WTC11 (cell line): ENCODE measurements at regions not wholly inside any gene's neighbourhood (a gene's known extent, or its start where the extent isn't known, plus 50 kb on each side); places are given as distances from the start of the nearest gene placed in this dataset.

Experiments
- ATAC-seq: fragments of 200-7000 bp; cut with Tn5 transposase; 2 replicates; pipeline ENCODE4 v1.10.0; 2021; ENCODE audit warnings: mild to moderate bottlenecking, moderate library complexity
- CTCF ChIA-PET: fragments of 300-600 bp; sonication (Branson Sonifier 250); formaldehyde crosslinking; loops from one replicate; lab custom pipeline; 2021; ENCODE audit warnings: antibody characterized with exemption; lab: Charles Lee
- POLR2A ChIA-PET: fragments of 350-600 bp; sonication (Branson Sonifier 250); formaldehyde crosslinking; loops from one replicate; lab custom pipeline; 2021; ENCODE audit warnings: antibody characterized with exemption; lab: Charles Lee
- DNase-seq: peaks from one replicate; pipeline ENCODE4 v3.0.0; 2021; ENCODE audit warnings: low spot score
- H3K27ac Mint-ChIP-seq: 2 replicates; pipeline ENCODE4 v1.8.0; 2021; ENCODE audit warnings: mixed read lengths
- H3K27me3 Mint-ChIP-seq: 2 replicates; pipeline ENCODE4 v1.8.0; 2021; ENCODE audit warnings: low read depth, mild to moderate bottlenecking, moderate library complexity, mixed read lengths
- H3K36me3 Mint-ChIP-seq: 2 replicates; pipeline ENCODE4 v1.8.0; 2021; ENCODE audit warnings: mixed read lengths
- H3K4me1 Mint-ChIP-seq: 2 replicates; pipeline ENCODE4 v1.8.0; 2022; ENCODE audit warnings: mixed read lengths
- H3K4me3 Mint-ChIP-seq: 2 replicates; pipeline ENCODE4 v1.8.0; 2021; ENCODE audit warnings: mild to moderate bottlenecking, moderate library complexity, mixed read lengths
- H3K9me3 Mint-ChIP-seq: 2 replicates; pipeline ENCODE4 v1.8.0; 2021; ENCODE audit warnings: mixed read lengths
- CBFB ChIP-seq: sonication (generic); formaldehyde crosslinking; IDR thresholded peaks from 2 replicates; pipeline ENCODE4 v1.8.1; 2022; ENCODE audit warnings: mild to moderate bottlenecking, low read depth, missing genetic modification reagents
- ELF4 ChIP-seq: sonication (generic); formaldehyde crosslinking; IDR thresholded peaks from 2 replicates; pipeline ENCODE4 v1.8.1; 2022; ENCODE audit warnings: low read depth, mild to moderate bottlenecking, moderate library complexity, missing genetic modification reagents
- ETV6 ChIP-seq: sonication (generic); formaldehyde crosslinking; IDR thresholded peaks from 2 replicates; pipeline ENCODE4 v1.8.1; 2022; ENCODE audit warnings: mild to moderate bottlenecking, missing genetic modification reagents
- FOXJ3 ChIP-seq: sonication (generic); formaldehyde crosslinking; IDR thresholded peaks from 2 replicates; pipeline ENCODE4 v1.9.0; 2021; ENCODE audit warnings: missing genetic modification reagents, mild to moderate bottlenecking, borderline replicate concordance
- GABPB1 ChIP-seq: sonication (generic); formaldehyde crosslinking; IDR thresholded peaks from 2 replicates; pipeline ENCODE4 v1.8.1; 2023; ENCODE audit warnings: mild to moderate bottlenecking, missing genetic modification reagents
- NFE2L1 ChIP-seq: sonication (generic); formaldehyde crosslinking; IDR thresholded peaks from 2 replicates; pipeline ENCODE4 v1.8.1; 2023; ENCODE audit warnings: missing genetic modification reagents
- NR1H2 ChIP-seq: sonication (generic); formaldehyde crosslinking; IDR thresholded peaks from 2 replicates; pipeline ENCODE4 v1.9.0; 2021; ENCODE audit warnings: mild to moderate bottlenecking, moderate library complexity, missing genetic modification reagents
- RELA ChIP-seq: sonication (generic); formaldehyde crosslinking; IDR thresholded peaks from 2 replicates; pipeline ENCODE4 v1.8.1; 2022; ENCODE audit warnings: missing genetic modification reagents, mild to moderate bottlenecking, borderline replicate concordance
- RORB ChIP-seq: fragments of 250-450 bp; sonication (Bioruptor Pico); IDR thresholded peaks from 2 replicates; pipeline ENCODE4 v1.9.0; 2021; ENCODE audit warnings: mild to moderate bottlenecking
- SMAD3 ChIP-seq: sonication (generic); formaldehyde crosslinking; IDR thresholded peaks from 2 replicates; pipeline ENCODE4 v1.8.0; 2022; ENCODE audit warnings: missing genetic modification reagents, mild to moderate bottlenecking, borderline replicate concordance
- SMAD4 ChIP-seq: sonication (generic); formaldehyde crosslinking; IDR thresholded peaks from 2 replicates; pipeline ENCODE4 v1.8.0; 2022; ENCODE audit warnings: mild to moderate bottlenecking, missing genetic modification reagents
- TCF7 ChIP-seq: sonication (generic); formaldehyde crosslinking; IDR thresholded peaks from 2 replicates; pipeline ENCODE4 v1.8.0; 2022; ENCODE audit warnings: mild to moderate bottlenecking, low read depth, missing genetic modification reagents, moderate library complexity
- TEAD4 ChIP-seq: sonication (generic); formaldehyde crosslinking; IDR thresholded peaks from 2 replicates; pipeline ENCODE4 v1.8.0; 2022; ENCODE audit warnings: mild to moderate bottlenecking, missing genetic modification reagents
- TP53 ChIP-seq: sonication (generic); formaldehyde crosslinking; IDR thresholded peaks from 2 replicates; pipeline ENCODE4 v1.8.1; 2023; ENCODE audit warnings: mild to moderate bottlenecking, missing genetic modification reagents
- ZNF138 ChIP-seq: sonication (generic); formaldehyde crosslinking; conservative IDR thresholded peaks from 2 replicates; pipeline ENCODE4 v1.8.1; 2022; ENCODE audit warnings: mild to moderate bottlenecking, moderate library complexity, missing genetic modification reagents
- ZNF232 ChIP-seq: sonication (generic); formaldehyde crosslinking; IDR thresholded peaks from 2 replicates; pipeline ENCODE4 v1.8.0; 2022; ENCODE audit warnings: mild to moderate bottlenecking, missing genetic modification reagents
- ZNF423 ChIP-seq: fragments of 250-450 bp; sonication (Bioruptor Pico); IDR thresholded peaks from 2 replicates; pipeline ENCODE4 v2.1.2; 2022; ENCODE audit warnings: mild to moderate bottlenecking, moderate library complexity
- ZNF671 ChIP-seq: fragments of 250-450 bp; sonication (Bioruptor Pico); IDR thresholded peaks from 2 replicates; pipeline ENCODE4 v1.8.0; 2021; ENCODE audit warnings: mild to moderate bottlenecking
- TF ChIP-seq, protein P1 (sequence below): sonication (generic); formaldehyde crosslinking; IDR thresholded peaks from 2 replicates; pipeline ENCODE4 v1.8.0; 2023; ENCODE audit warnings: missing genetic modification reagents, mild to moderate bottlenecking, borderline replicate concordance
- TF ChIP-seq, protein P2 (sequence below): fragments of 250-450 bp; sonication (Bioruptor Pico); IDR thresholded peaks from 2 replicates; pipeline ENCODE4 v2.1.2; 2022; ENCODE audit warnings: mild to moderate bottlenecking, moderate library complexity
- TF ChIP-seq, protein P3 (sequence below): sonication (generic); formaldehyde crosslinking; IDR thresholded peaks from 2 replicates; pipeline ENCODE4 v1.8.1; 2022; ENCODE audit warnings: low read depth, missing genetic modification reagents, borderline replicate concordance
- TF ChIP-seq, protein P4 (sequence below): sonication (generic); formaldehyde crosslinking; IDR thresholded peaks from 2 replicates; pipeline ENCODE4 v1.8.1; 2022; ENCODE audit warnings: mild to moderate bottlenecking, moderate library complexity, missing genetic modification reagents
- TF ChIP-seq, protein P5 (sequence below): fragments of 200-600 bp; IDR thresholded peaks from 2 replicates; pipeline ENCODE4 v1.8.0; 2022; ENCODE audit warnings: antibody characterized with exemption
- TF ChIP-seq, protein P6 (sequence below): sonication (generic); formaldehyde crosslinking; IDR thresholded peaks from 2 replicates; pipeline ENCODE4 v1.8.0; 2022; ENCODE audit warnings: mild to moderate bottlenecking, missing genetic modification reagents

DNA sequence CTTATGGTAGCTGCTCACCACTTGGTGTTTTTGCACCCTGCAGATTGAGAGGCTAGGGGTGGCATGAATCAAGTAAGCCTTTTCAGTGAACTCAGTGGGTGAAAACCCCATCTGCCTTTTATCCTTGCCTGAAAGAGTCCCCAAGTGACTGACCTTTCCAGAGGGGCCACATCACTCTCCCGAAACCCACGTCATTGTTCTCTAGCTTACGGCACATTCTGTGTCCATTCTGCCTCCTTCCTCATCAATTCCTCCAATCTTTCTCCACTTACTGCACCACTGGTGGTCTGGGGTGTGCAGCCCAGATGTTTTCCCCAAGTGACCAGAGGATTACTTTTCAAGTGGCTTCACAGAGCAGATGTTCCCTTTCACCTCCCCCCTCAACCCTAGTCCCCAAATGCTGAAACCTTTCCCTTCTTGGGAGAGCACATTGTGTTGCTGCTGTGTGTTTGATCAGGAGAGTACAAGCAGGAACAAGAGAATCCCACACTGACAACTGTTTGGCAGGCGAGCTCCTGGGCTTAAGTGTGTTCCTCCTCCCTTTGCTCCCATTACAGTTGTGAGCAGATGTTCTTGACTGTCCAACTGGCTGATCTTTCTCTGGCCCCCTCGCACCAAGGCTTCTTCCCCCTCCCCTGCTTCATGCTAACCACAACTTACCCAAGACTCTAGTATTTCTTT, 138.0 kb upstream of the IGF1 start (continued):
- TF ChIP-seq, protein P1, sequence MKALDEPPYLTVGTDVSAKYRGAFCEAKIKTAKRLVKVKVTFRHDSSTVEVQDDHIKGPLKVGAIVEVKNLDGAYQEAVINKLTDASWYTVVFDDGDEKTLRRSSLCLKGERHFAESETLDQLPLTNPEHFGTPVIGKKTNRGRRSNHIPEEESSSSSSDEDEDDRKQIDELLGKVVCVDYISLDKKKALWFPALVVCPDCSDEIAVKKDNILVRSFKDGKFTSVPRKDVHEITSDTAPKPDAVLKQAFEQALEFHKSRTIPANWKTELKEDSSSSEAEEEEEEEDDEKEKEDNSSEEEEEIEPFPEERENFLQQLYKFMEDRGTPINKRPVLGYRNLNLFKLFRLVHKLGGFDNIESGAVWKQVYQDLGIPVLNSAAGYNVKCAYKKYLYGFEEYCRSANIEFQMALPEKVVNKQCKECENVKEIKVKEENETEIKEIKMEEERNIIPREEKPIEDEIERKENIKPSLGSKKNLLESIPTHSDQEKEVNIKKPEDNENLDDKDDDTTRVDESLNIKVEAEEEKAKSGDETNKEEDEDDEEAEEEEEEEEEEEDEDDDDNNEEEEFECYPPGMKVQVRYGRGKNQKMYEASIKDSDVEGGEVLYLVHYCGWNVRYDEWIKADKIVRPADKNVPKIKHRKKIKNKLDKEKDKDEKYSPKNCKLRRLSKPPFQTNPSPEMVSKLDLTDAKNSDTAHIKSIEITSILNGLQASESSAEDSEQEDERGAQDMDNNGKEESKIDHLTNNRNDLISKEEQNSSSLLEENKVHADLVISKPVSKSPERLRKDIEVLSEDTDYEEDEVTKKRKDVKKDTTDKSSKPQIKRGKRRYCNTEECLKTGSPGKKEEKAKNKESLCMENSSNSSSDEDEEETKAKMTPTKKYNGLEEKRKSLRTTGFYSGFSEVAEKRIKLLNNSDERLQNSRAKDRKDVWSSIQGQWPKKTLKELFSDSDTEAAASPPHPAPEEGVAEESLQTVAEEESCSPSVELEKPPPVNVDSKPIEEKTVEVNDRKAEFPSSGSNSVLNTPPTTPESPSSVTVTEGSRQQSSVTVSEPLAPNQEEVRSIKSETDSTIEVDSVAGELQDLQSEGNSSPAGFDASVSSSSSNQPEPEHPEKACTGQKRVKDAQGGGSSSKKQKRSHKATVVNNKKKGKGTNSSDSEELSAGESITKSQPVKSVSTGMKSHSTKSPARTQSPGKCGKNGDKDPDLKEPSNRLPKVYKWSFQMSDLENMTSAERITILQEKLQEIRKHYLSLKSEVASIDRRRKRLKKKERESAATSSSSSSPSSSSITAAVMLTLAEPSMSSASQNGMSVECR (CRISPR knock-in tag), result no peak
- TF ChIP-seq, protein P2, sequence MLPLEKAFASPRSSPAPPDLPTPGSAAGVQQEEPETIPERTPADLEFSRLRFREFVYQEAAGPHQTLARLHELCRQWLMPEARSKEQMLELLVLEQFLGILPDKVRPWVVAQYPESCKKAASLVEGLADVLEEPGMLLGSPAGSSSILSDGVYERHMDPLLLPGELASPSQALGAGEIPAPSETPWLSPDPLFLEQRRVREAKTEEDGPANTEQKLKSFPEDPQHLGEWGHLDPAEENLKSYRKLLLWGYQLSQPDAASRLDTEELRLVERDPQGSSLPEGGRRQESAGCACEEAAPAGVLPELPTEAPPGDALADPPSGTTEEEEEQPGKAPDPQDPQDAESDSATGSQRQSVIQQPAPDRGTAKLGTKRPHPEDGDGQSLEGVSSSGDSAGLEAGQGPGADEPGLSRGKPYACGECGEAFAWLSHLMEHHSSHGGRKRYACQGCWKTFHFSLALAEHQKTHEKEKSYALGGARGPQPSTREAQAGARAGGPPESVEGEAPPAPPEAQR (CRISPR knock-in tag), result no peak
- TF ChIP-seq ZNF423 (CRISPR knock-in tag) (no peak), GABPB1 (CRISPR knock-in tag) (no peak)
- TF ChIP-seq, protein P3, sequence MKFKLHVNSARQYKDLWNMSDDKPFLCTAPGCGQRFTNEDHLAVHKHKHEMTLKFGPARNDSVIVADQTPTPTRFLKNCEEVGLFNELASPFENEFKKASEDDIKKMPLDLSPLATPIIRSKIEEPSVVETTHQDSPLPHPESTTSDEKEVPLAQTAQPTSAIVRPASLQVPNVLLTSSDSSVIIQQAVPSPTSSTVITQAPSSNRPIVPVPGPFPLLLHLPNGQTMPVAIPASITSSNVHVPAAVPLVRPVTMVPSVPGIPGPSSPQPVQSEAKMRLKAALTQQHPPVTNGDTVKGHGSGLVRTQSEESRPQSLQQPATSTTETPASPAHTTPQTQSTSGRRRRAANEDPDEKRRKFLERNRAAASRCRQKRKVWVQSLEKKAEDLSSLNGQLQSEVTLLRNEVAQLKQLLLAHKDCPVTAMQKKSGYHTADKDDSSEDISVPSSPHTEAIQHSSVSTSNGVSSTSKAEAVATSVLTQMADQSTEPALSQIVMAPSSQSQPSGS, result no peak
- TF ChIP-seq, all 79 proteins: peak for 0

DNA sequence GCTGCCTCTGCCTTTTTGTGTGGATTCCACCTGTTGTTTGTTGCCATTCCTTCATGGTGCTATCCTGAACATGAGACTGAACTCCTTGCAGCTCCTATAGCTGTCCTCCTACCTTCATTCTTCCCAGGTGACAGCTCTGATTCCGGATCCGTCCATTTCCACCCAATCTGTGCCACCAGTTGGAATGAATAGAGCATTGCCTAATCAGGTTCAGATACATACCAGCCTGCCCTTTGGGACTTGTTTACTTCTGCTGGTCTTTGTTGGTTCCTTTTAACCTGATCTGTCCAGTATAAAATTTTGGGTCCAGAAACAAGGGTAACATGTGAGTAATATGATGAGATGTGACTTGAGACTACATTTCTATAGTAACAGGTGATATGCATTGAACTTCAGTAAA, 136.3 kb upstream of the IGF1 start:
- Mint-ChIP-seq H3K4me1 (peaks cover 21% of the 10 kb centered on the region), H3K9me3 (peaks cover 30% of the 10 kb centered on the region), H3K36me3 (no peaks in the 10 kb centered on the region), H3K27ac (no peak overlapping the region), H3K27me3 (no peaks in the 10 kb centered on the region), H3K4me3 (no peak overlapping the region)
- DNase-seq (no peak), ATAC-seq (no peak)
- no peak for TF ChIP-seq ELF4 (CRISPR knock-in tag)
- no peak for TF ChIP-seq RORB
- TF ChIP-seq RELA (CRISPR knock-in tag), result no peak
- no peak for TF ChIP-seq SMAD3 (CRISPR knock-in tag)
- no peak for TF ChIP-seq FOXJ3
- TF ChIP-seq SMAD4 (CRISPR knock-in tag), result no peak
- TF ChIP-seq TCF7, result no peak
- TF ChIP-seq, protein P4, sequence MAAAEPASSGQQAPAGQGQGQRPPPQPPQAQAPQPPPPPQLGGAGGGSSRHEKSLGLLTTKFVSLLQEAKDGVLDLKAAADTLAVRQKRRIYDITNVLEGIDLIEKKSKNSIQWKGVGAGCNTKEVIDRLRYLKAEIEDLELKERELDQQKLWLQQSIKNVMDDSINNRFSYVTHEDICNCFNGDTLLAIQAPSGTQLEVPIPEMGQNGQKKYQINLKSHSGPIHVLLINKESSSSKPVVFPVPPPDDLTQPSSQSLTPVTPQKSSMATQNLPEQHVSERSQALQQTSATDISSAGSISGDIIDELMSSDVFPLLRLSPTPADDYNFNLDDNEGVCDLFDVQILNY (CRISPR knock-in tag), result no peak
- no peak for TF ChIP-seq ZNF138
- no peak for TF ChIP-seq ZNF232 (CRISPR knock-in tag)
- TF ChIP-seq CBFB (CRISPR knock-in tag), result no peak
- no peak for TF ChIP-seq ETV6 (CRISPR knock-in tag)
- no peak for TF ChIP-seq ZNF671
- TF ChIP-seq, protein P5, sequence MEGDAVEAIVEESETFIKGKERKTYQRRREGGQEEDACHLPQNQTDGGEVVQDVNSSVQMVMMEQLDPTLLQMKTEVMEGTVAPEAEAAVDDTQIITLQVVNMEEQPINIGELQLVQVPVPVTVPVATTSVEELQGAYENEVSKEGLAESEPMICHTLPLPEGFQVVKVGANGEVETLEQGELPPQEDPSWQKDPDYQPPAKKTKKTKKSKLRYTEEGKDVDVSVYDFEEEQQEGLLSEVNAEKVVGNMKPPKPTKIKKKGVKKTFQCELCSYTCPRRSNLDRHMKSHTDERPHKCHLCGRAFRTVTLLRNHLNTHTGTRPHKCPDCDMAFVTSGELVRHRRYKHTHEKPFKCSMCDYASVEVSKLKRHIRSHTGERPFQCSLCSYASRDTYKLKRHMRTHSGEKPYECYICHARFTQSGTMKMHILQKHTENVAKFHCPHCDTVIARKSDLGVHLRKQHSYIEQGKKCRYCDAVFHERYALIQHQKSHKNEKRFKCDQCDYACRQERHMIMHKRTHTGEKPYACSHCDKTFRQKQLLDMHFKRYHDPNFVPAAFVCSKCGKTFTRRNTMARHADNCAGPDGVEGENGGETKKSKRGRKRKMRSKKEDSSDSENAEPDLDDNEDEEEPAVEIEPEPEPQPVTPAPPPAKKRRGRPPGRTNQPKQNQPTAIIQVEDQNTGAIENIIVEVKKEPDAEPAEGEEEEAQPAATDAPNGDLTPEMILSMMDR, result no peak
- no peak for TF ChIP-seq NR1H2 (CRISPR knock-in tag)
- TF ChIP-seq, protein P6, sequence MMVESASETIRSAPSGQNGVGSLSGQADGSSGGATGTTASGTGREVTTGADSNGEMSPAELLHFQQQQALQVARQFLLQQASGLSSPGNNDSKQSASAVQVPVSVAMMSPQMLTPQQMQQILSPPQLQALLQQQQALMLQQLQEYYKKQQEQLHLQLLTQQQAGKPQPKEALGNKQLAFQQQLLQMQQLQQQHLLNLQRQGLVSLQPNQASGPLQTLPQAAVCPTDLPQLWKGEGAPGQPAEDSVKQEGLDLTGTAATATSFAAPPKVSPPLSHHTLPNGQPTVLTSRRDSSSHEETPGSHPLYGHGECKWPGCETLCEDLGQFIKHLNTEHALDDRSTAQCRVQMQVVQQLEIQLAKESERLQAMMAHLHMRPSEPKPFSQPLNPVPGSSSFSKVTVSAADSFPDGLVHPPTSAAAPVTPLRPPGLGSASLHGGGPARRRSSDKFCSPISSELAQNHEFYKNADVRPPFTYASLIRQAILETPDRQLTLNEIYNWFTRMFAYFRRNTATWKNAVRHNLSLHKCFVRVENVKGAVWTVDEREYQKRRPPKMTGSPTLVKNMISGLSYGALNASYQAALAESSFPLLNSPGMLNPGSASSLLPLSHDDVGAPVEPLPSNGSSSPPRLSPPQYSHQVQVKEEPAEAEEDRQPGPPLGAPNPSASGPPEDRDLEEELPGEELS (CRISPR knock-in tag), result no peak
- TF ChIP-seq NFE2L1 (CRISPR knock-in tag), result no peak
- TF ChIP-seq TEAD4, result no peak
- TF ChIP-seq TP53 (CRISPR knock-in tag), result no peak
- ChIA-PET CTCF (no interaction called here), POLR2A (no interaction called here)
